ENCODE measurements at regions not wholly inside any gene's neighbourhood (a gene's known extent, or its start where the extent isn't known, plus 50 kb on each side); places are given as distances from the start of the nearest gene placed in this dataset.

GRCh38 chr2:194686569-194686968 is 970.5 kb upstream of the SLC39A10 start (continued):
- TF ChIP-seq ZXDC (CRISPR knock-in tag; IDR thresholded peaks at IDR 0.05) (no peak), ZNF280B (CRISPR knock-in tag; IDR thresholded peaks at IDR 0.05; ENCODE audit: borderline replicate concordance) (no peak), MYNN (CRISPR knock-in tag; IDR thresholded peaks at IDR 0.05; ENCODE audit: low read depth) (no peak), NONO (IDR thresholded peaks at IDR 0.05) (no peak), NONO (CRISPR knock-in tag; conservative IDR thresholded peaks at IDR 0.05) (no peak), SYNCRIP (IDR thresholded peaks at IDR 0.05; ENCODE audit: insufficient read depth, low read depth, low read length) (no peak), RFX1 (IDR thresholded peaks at IDR 0.05) (no peak), TGIF2 (CRISPR knock-in tag; IDR thresholded peaks at IDR 0.05) (no peak)

DNA sequence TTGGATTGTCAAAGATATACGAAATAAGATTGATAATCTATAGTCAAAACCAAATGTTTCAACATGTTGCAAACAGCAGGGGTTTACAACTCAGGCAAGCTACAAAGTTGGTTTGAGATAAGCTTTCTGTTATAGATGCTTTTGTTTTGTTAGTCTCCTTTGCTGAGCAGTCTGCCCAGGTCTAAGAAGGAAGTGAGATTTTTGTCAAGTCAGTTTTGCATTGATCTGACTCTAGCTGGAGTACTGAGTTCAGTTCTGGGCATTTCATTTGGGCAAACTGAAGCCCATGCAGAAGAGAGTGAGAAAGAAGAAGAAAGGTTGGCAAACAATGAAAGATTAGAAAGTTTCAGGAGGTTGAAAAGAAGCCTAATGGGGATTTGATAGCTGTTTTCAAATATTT is 983.0 kb upstream of the SLC39A10 start:
- Histone ChIP-seq H3K4me3 (replicated peaks in 1 of 3; ENCODE audit: insufficient read depth in 1 of 3, low read depth in 2 of 3, low read length in 3 of 3) (no peak overlapping the region), H3K36me3 (replicated peaks in 1 of 2; ENCODE audit: control insufficient read depth in 1 of 2, insufficient read depth in 2 of 2, low read length in 2 of 2) (no peaks in the 10 kb centered on the region), H2AFZ (ENCODE audit: low read length) (no peak overlapping the region), H3K27ac (ENCODE audit: extremely low read length, insufficient read depth, low read length) (no peak overlapping the region), H3K4me1 (ENCODE audit: insufficient read depth, low read length) (no peaks in the 10 kb centered on the region), H3K4me2 (ENCODE audit: low read depth, low read length) (no peak overlapping the region), H4K20me1 (ENCODE audit: insufficient read depth, low read length) (no peaks in the 10 kb centered on the region), H3K27me3 (ENCODE audit: control insufficient read depth in 1 of 2, insufficient read depth in 2 of 2, low read length in 2 of 2) (no peaks in the 10 kb centered on the region), H3K79me2 (ENCODE audit: insufficient read depth, low read length) (no peaks in the 10 kb centered on the region), H3K9ac (ENCODE audit: insufficient read depth, low read depth, low read length) (no peak overlapping the region), H3K9me3 (ENCODE audit: low read length) (no peaks in the 10 kb centered on the region)
- in situ Hi-C loops (cut with HindIII; ENCODE audit: extremely low pct_ligation_motif_present, low pct_unique_long_range_greater_than_20kb) (no loop called here), intact Hi-C loops (cut with micrococcal nuclease; ENCODE audit: unreplicated experiment) (no loop called here)
- ATAC-seq, result no peak
- ChIA-PET CTCF (ENCODE audit: low intra/inter-chr PET ratio, low total read pairs) (no interaction called here), POLR2A (no interaction called here)
- WGBS (ENCODE audit: low lambda C conversion rate), result 2% methylated on average over 1 of the region's 1 CpG
- no peak for FAIRE-seq
- no peak for DNase-seq (ENCODE audit: low spot score)
- TF ChIP-seq ZUFSP (CRISPR knock-in tag; IDR thresholded peaks at IDR 0.05; ENCODE audit: borderline replicate concordance) (no peak), ZNF777 (CRISPR knock-in tag; IDR thresholded peaks at IDR 0.05) (no peak), SOX13 (IDR thresholded peaks at IDR 0.05) (no peak), SOX13 (CRISPR knock-in tag; conservative IDR thresholded peaks at IDR 0.05 in 1 of 2, IDR thresholded peaks at IDR 0.05 in 1 of 2) (no peak)
- TF ChIP-seq, protein P1, sequence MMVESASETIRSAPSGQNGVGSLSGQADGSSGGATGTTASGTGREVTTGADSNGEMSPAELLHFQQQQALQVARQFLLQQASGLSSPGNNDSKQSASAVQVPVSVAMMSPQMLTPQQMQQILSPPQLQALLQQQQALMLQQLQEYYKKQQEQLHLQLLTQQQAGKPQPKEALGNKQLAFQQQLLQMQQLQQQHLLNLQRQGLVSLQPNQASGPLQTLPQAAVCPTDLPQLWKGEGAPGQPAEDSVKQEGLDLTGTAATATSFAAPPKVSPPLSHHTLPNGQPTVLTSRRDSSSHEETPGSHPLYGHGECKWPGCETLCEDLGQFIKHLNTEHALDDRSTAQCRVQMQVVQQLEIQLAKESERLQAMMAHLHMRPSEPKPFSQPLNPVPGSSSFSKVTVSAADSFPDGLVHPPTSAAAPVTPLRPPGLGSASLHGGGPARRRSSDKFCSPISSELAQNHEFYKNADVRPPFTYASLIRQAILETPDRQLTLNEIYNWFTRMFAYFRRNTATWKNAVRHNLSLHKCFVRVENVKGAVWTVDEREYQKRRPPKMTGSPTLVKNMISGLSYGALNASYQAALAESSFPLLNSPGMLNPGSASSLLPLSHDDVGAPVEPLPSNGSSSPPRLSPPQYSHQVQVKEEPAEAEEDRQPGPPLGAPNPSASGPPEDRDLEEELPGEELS (CRISPR knock-in tag; IDR thresholded peaks at IDR 0.05), result no peak
- BruUV-seq (replicated peaks), result no TSS peak
